Activated T-cell treated with anti-CD3 and anti-CD28 coated beads for 24 hours (primary cell): ENCODE measurements at regions not wholly inside any gene's neighbourhood (a gene's known extent, or its start where the extent isn't known, plus 50 kb on each side); places are given as distances from the start of the nearest gene placed in this dataset.
"Not testable (repeated sequence)": the region's sequence is repeated elsewhere in the genome, so short reads cannot be mapped to it uniquely, and the experiment has no call there.

ENCODE experiments used
- DNase-seq: peaks from one replicate; pipeline ENCODE4 v3.0.0-alpha.2; 2020; ENCODE audit warnings: low read depth

GRCh38 chr6:6981681-6982322 is 126.0 kb upstream of the RREB1 start:
- no peak for DNase-seq

- DNase-seq, result no peak
Observed at GRCh38 chr6:6982663-6983062, 125.1 kb upstream of the RREB1 start.

- no peak for DNase-seq
Observed at GRCh38 chr6:6984585-6985366, 123.0 kb upstream of the RREB1 start.

DNA sequence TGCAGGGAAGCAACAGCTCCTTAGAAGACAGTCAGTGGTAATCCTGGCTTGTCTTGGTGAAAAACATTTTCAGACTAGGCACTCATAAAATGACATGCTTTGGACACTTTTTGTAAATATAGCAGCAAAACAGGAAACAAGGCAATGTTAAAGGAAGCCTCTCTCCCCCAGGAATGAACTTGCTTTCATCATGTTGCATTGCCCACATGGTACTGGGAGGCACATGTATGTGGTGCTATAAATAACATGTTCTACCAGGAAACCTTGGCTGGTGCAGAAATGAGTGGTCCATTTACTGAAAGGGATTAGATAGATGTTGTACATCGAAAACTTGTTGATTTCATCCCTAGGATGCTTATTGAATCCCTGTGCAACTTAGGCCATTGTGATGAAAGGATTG is 121.4 kb upstream of the RREB1 start:
- DNase-seq, result no peak

DNA sequence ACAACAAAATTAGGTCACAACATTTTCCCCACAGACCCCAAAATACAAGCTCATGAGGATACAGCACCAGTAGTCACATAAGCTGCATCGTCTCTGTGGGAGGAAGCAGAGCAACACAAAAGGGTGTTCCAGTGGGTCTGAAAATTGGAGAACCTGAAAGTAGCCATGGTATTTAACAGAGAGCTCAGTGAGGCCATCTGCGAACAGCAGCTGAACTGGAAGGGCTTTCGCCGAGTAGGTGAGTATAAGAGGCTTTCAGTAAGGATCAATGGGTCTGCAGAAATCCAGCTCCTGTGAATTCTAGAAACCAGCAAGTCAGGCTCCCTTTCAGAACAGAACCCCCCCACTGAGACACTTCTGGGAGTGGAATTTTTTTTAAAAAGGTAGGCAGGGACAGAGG is 120.0 kb upstream of the RREB1 start:
- DNase-seq, result no peak

DNA sequence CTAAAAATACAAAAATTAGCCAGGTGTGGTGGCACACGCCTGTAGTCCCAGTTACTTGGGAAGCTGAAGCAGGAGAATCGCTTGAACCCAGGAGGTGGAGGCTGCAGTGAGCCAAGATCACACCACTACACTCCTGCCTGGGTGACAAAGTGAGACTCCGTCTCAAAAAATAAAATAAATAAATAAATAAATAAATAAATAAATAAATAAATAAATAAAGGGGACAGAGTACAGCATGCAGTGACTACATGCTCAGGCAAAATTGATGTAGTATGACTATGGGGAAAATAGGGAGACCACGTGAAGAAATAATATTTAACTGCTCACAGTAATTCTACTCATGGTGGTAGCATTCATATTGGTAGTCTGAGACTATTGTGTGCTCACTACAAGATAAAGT is 117.7 kb upstream of the RREB1 start:
- DNase-seq, result not testable (repeated sequence)

DNA sequence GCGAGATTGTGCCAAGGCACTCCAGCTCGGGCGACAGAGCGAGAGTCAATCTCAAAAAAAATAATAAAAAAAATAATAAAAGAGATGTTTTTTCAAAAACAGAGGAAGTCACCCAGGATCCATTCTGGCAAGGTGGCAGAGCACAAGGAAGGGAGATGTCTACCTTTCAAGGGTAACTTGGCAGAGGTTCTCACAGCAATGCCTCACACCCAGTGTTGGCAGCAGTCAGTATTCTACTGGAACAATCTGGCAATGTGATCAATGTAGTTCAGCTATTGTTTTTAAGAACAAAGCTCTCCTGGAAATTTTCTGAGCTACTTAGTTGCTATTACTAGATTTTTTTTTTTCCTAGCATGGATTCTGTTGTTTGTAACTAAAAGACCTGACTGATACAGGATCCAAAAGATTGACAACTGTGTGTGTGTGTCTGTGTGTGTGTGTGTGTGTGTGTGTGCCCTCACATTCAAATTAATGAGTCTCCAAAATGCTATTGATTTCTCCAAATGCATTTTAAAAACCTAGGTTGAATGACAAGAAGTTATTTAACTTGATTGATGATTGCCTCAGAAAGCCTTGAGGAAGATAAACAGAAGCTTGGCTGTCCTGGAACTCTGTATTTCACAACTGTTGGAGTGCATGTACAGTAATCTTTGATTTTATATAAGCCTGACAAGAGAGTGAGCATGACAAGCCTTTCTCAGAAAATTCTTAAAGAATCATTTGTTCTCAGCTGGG is 114.1 kb upstream of the RREB1 start:
- no peak for DNase-seq

- no peak for DNase-seq
Observed at GRCh38 chr6:6994796-6995195, 113.0 kb upstream of the RREB1 start.

GRCh38 chr6:6995328-6995727 is 112.4 kb upstream of the RREB1 start:
- no peak for DNase-seq

DNA sequence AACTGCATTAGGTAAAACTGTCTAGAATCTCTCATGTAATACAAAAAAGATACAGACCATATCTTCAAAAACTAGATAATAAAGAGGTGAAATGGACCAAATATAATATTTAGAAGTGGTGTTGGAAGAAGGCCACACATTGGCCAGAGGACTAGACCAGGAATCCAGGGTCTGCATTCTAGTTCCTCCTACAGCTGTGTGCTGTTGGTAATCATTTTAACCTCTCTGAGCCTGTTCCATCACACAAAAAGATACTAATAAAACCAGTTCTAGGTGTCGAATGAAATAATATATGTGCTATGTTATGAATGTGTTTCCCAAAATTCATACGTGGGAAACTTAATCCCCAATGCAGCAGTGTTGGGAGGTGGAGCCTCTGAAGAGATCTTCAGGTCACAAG is 111.6 kb upstream of the RREB1 start:
- no peak for DNase-seq

GRCh38 chr6:6997263-6998193 is 110.2 kb upstream of the RREB1 start:
- DNase-seq, result no peak

DNA sequence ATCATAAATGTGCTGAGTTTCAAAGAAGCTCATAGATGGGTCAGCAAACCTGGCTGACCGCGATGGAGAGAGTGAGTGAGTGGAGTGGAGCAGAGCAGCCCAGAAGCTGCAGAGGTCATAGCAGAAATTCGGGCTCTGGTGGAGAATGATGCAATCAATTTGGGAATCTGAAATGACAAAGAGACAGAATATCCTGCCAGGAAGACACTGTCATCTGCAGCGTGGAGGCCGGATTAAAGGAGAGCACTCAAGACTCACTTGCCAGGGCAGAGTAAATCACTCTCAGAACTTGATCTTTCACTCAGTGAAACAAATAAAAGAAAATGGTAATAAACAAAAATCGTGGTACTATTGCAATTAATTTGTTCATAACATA is 109.6 kb upstream of the RREB1 start:
- no peak for DNase-seq

- DNase-seq, result no peak
Observed at GRCh38 chr6:7000825-7001777, 106.7 kb upstream of the RREB1 start.

DNA sequence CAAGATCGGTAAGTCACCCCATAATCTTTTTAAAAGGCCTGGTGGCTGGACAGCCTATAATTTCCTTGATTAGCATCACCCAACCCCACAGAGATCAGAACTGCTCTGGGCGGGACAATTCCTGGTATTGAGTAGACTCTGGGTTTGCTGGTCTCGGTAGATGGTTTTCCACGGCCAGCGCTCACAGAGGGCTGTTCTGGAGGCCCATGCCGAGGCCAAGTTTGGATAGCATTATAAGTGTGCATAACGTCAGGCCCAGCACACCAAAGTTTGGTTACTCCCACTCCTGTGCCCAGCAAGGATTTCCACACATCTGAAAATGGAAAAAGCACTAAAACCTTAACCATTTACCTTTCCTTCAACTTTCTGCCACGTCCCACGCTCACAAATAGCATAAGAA is 104.7 kb upstream of the RREB1 start:
- no peak for DNase-seq

DNA sequence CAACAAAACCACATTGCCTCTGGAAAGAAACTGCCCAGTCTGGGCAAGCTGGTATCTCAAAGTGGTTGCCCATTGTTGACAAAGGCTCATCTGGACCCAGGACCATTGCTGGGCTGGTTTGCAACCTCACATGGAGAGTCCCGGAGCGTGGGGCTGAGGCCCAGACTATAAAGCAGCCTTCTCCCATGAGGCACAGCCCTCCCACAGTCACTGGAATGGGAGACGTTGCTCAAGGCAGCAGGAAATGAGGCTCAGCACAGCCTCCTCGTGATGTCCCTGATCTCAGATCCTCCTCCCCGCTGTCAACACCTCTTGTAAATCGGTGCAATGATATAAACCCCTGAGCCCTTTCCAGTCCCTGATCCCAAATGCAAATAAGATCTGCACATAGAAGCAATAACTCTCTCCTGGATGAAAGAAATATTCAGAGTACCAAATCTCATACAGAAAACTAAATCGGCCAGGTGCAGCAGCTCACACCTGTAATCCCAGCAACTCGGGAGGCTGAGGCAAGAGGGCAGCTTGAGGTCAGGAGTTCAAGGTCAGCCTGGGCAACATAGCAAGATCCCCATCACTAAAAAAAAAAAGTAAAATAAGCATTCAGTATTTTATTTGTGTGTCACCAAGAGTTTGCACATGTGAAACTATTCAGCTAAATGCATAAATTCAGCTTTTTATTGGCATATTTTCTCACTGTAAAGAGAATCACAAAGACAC is 103.0 kb upstream of the RREB1 start:
- no peak for DNase-seq

- no peak for DNase-seq
Observed at GRCh38 chr6:7006515-7007191, 101.1 kb upstream of the RREB1 start.

- no peak for DNase-seq
Observed at GRCh38 chr6:7008451-7008988, 99.2 kb upstream of the RREB1 start.

GRCh38 chr6:7016226-7016625 is 91.5 kb upstream of the RREB1 start:
- no peak for DNase-seq

DNA sequence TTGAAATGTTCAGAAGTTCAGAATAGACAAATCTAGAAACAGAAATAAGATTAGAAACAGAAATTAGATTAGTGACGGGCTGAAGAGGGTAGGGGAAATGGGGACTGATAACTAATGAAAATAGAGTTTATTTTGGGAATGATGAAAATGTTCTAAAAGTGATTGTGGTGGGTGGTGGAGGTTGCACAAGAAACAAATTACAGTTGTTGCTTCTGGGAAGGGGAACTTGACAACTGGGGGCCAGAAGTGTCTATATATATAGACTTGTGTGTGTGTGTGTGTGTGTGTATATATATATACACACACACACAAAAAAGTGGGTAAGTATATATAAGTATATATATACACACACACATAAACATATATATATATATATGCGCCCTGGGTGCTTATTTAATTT is 86.5 kb upstream of the RREB1 start:
- DNase-seq, result no peak
